H1 (cell line): ENCODE measurements at regions not wholly inside any gene's neighbourhood (a gene's known extent, or its start where the extent isn't known, plus 50 kb on each side); places are given as distances from the start of the nearest gene placed in this dataset.
A peak's percentile ranks its signal among the peaks of the same experiment; 100 is the strongest.

Source experiments
- CTCF ChIA-PET: fragments of 300-600 bp; sonication (Branson Sonifier 250); formaldehyde crosslinking; loops from one replicate; lab custom pipeline; 2021; ENCODE audit not compliant: partially characterized antibody; lab: Charles Lee
- POLR2A ChIA-PET: fragments of 300-600 bp; sonication (Branson Sonifier 250); formaldehyde crosslinking; loops from one replicate; lab custom pipeline; 2021; ENCODE audit warnings: inconsistent platforms; ENCODE audit not compliant: partially characterized antibody; lab: Charles Lee
- DNase-seq, 2 experiments: peaks; one replicate each; pipeline versions ENCODE4 v3.0.0 to v3.0.0-alpha.2; 2010 to 2022; ENCODE audit warnings: low spot score in 2 of 2, low read depth in 1 of 2, mixed read lengths in 1 of 2
- FAIRE-seq: peaks from 2 replicates; lab custom pipeline; 2011; peaks lifted over from hg19 to GRCh38; lab: Jason Lieb, UNC
- H2AFZ ChIP-seq: 2 replicates; pipeline ENCODE4 v1.8.1; 2012; ENCODE audit warnings: low read length, inconsistent platforms
- H2AK5ac ChIP-seq: 2 replicates; pipeline ENCODE4 v1.6.1; 2013; ENCODE audit warnings: low read depth, low read length
- H2BK120ac ChIP-seq: replicated peaks from 2 replicates; pipeline ENCODE3; 2013; ENCODE audit warnings: low read depth, low read length, inconsistent platforms
- H2BK12ac ChIP-seq: 2 replicates; pipeline ENCODE4 v1.6.1; 2013; ENCODE audit warnings: low read depth, low read length
- H2BK15ac ChIP-seq: 2 replicates; pipeline ENCODE4 v1.6.1; 2013; ENCODE audit warnings: low read length
- H2BK20ac ChIP-seq: 2 replicates; pipeline ENCODE4 v1.6.1; 2013; ENCODE audit warnings: low read length
- H2BK5ac ChIP-seq: 2 replicates; pipeline ENCODE4 v1.6.1; 2013; ENCODE audit warnings: low read depth, low read length
- H3K14ac ChIP-seq: 2 replicates; pipeline ENCODE4 v1.6.1; 2013; ENCODE audit warnings: inconsistent platforms; ENCODE audit not compliant: insufficient read length
- H3K18ac ChIP-seq: 2 replicates; pipeline ENCODE4 v1.6.1; 2013; ENCODE audit warnings: low read length; ENCODE audit errors: extremely low read depth
- H3K23ac ChIP-seq: 2 replicates; pipeline ENCODE4 v1.6.1; 2013; ENCODE audit warnings: inconsistent platforms; ENCODE audit not compliant: insufficient read length
- H3K23me2 ChIP-seq: 2 replicates; pipeline ENCODE4 v1.6.1; 2013; ENCODE audit warnings: low read depth, low read length
- H3K27ac ChIP-seq: 2 replicates; pipeline ENCODE4 v1.6.1; 2011; ENCODE audit warnings: low read depth, low read length, inconsistent platforms
- H3K27me3 ChIP-seq, 4 experiments: replicated peaks in 1 of 4; 1 replicate in 1 of 4; 2 replicates in 3 of 4; pipeline versions ENCODE4 v1.6.1 to v1.8.1; 2011 to 2013; ENCODE audit warnings: low read length in 3 of 4, mild to moderate bottlenecking in 3 of 4, inconsistent platforms in 2 of 4, mixed read lengths in 2 of 4, moderate library complexity in 1 of 4; ENCODE audit not compliant: control insufficient read depth in 3 of 4, insufficient read depth in 3 of 4; ENCODE audit errors: extremely low read depth in 1 of 4
- H3K36me3 ChIP-seq, 4 experiments: 2 replicates each; pipeline versions ENCODE4 v1.6.1 to v1.8.1; 2011 to 2013; ENCODE audit warnings: mild to moderate bottlenecking in 4 of 4, low read length in 3 of 4, moderate library complexity in 2 of 4, control low read depth in 1 of 4, inconsistent platforms in 1 of 4; ENCODE audit not compliant: insufficient read depth in 4 of 4, control insufficient read depth in 2 of 4
- H3K4ac ChIP-seq: replicated peaks from 2 replicates; pipeline ENCODE3; 2013; ENCODE audit warnings: low read length, low read depth, mixed read lengths, inconsistent platforms; ENCODE audit not compliant: insufficient read length
- H3K4me1 ChIP-seq, 4 experiments: replicated peaks in 1 of 4; 1 replicate in 1 of 4; 2 replicates in 3 of 4; pipeline versions ENCODE4 v1.6.1 to v1.8.1; 2011 to 2013; ENCODE audit warnings: low read length in 3 of 4, inconsistent platforms in 2 of 4, mixed read lengths in 1 of 4; ENCODE audit not compliant: insufficient read depth in 4 of 4, control insufficient read depth in 3 of 4
- H3K4me2 ChIP-seq, 2 experiments: 2 replicates each; pipeline versions ENCODE4 v1.6.1 to v1.8.1; 2011 to 2013; ENCODE audit warnings: low read depth in 2 of 2, low read length in 2 of 2, control low read depth in 1 of 2, inconsistent platforms in 1 of 2, mild to moderate bottlenecking in 1 of 2; ENCODE audit not compliant: insufficient read depth in 1 of 2
- H3K4me3 ChIP-seq, 4 experiments: fragments of 200-600, 300-600 bp in 1 of 4; sonication (generic), shearing (Covaris generic), sonication (Bioruptor Twin) in 1 of 4; 2 replicates each; pipeline versions ENCODE4 v1.5.1 to v1.8.1; 2011 to 2016; ENCODE audit warnings: low read length in 4 of 4, low read depth in 3 of 4, control low read depth in 2 of 4, inconsistent platforms in 2 of 4, mild to moderate bottlenecking in 2 of 4, mixed read lengths in 1 of 4, moderate library complexity in 1 of 4; ENCODE audit not compliant: insufficient read depth in 2 of 4; ENCODE audit errors: extremely low read depth in 1 of 4
- H3K56ac ChIP-seq: replicated peaks from 2 replicates; pipeline ENCODE3; 2013; ENCODE audit warnings: low read depth, mild to moderate bottlenecking, mixed read lengths, low read length, inconsistent platforms; ENCODE audit not compliant: insufficient read length
- H3K79me1 ChIP-seq: 2 replicates; pipeline ENCODE4 v1.6.1; 2013; ENCODE audit warnings: low read depth, low read length, control low read depth
- H3K79me2 ChIP-seq, 2 experiments: 2 replicates each; pipeline versions ENCODE4 v1.6.1 to v1.8.1; 2012 to 2013; ENCODE audit warnings: low read length in 2 of 2, mild to moderate bottlenecking in 2 of 2, inconsistent platforms in 1 of 2; ENCODE audit not compliant: insufficient read depth in 2 of 2, control insufficient read depth in 1 of 2
- H3K9ac ChIP-seq, 4 experiments: replicated peaks in 1 of 4; 1 replicate in 1 of 4; 2 replicates in 3 of 4; pipeline versions ENCODE4 v1.6.1 to v1.8.1; 2011 to 2013; ENCODE audit warnings: low read depth in 3 of 4, low read length in 3 of 4, control low read depth in 2 of 4, mild to moderate bottlenecking in 2 of 4, moderate library complexity in 2 of 4, inconsistent platforms in 1 of 4; ENCODE audit errors: extremely low read depth in 1 of 4
- H3K9me3 ChIP-seq, 2 experiments: 2 replicates each; pipeline versions ENCODE4 v1.6.1 to v1.8.1; 2012 to 2013; ENCODE audit warnings: mild to moderate bottlenecking in 2 of 2, moderate library complexity in 2 of 2, control low read depth in 1 of 2, inconsistent platforms in 1 of 2, low read depth in 1 of 2, low read length in 1 of 2, mixed read lengths in 1 of 2; ENCODE audit not compliant: insufficient read depth in 2 of 2
- H4K20me1 ChIP-seq, 2 experiments: replicated peaks in 1 of 2; 2 replicates each; pipeline versions ENCODE3 to v1.8.1; 2011 to 2013; ENCODE audit warnings: inconsistent platforms in 2 of 2, low read length in 2 of 2, mild to moderate bottlenecking in 1 of 2; ENCODE audit not compliant: insufficient read depth in 2 of 2, control insufficient read depth in 1 of 2
- H4K5ac ChIP-seq: 2 replicates; pipeline ENCODE4 v1.6.1; 2013; ENCODE audit warnings: low read length, low read depth, mixed read lengths, inconsistent platforms; ENCODE audit not compliant: insufficient read length
- H4K8ac ChIP-seq: 2 replicates; pipeline ENCODE4 v1.8.0; 2013; ENCODE audit warnings: mild to moderate bottlenecking, moderate library complexity, low read length, inconsistent platforms; ENCODE audit not compliant: insufficient read depth; ENCODE audit errors: extremely low read depth
- H4K91ac ChIP-seq: replicated peaks from 2 replicates; pipeline ENCODE3; 2013; ENCODE audit warnings: low read length, mixed read lengths, inconsistent platforms; ENCODE audit not compliant: insufficient read length
- ATF3 ChIP-seq: IDR thresholded peaks from 2 replicates; pipeline ENCODE4 v1.6.1; 2011; ENCODE audit warnings: low read depth, mild to moderate bottlenecking, low read length; ENCODE audit not compliant: insufficient read depth
- CTCF ChIP-seq, 3 experiments: IDR thresholded peaks; 1 replicate in 2 of 3; 2 replicates in 1 of 3; pipeline versions ENCODE4 v1.5.1 to v1.6.1; 2011; ENCODE audit warnings: low read length in 3 of 3, mild to moderate bottlenecking in 3 of 3, inconsistent platforms in 2 of 3, low read depth in 1 of 3, moderate library complexity in 1 of 3; ENCODE audit not compliant: insufficient read depth in 1 of 3; ENCODE audit errors: control extremely low read depth in 1 of 3
- GTF2F1 ChIP-seq: IDR thresholded peaks from 2 replicates; pipeline ENCODE4 v1.6.1; 2012; ENCODE audit warnings: low read depth, low read length, improper control_type of control experiment, borderline replicate concordance
- KDM1A ChIP-seq: fragments of 200-600, 300-600 bp; sonication (generic); IDR thresholded peaks from 2 replicates; pipeline ENCODE4 v1.7.1; 2016; ENCODE audit warnings: mild to moderate bottlenecking, low read length, borderline replicate concordance
- NANOG ChIP-seq: IDR thresholded peaks from 2 replicates; pipeline ENCODE4 v1.6.1; 2011; ENCODE audit warnings: low read length, low read depth, mild to moderate bottlenecking, inconsistent platforms; ENCODE audit not compliant: insufficient read depth, poor library complexity, severe bottlenecking
- POLR2A ChIP-seq, 2 experiments: IDR thresholded peaks; 1 replicate in 1 of 2; 2 replicates in 1 of 2; pipeline ENCODE4 v1.6.1; 2011; ENCODE audit warnings: low read depth in 2 of 2, low read length in 2 of 2, mild to moderate bottlenecking in 2 of 2; ENCODE audit errors: control extremely low read depth in 1 of 2
- POLR2AphosphoS5 ChIP-seq: IDR thresholded peaks from 2 replicates; pipeline ENCODE4 v1.6.1; 2011; ENCODE audit warnings: low read depth, low read length
- SIX5 ChIP-seq: IDR thresholded peaks from 2 replicates; pipeline ENCODE4 v1.6.1; 2011; ENCODE audit warnings: mild to moderate bottlenecking, low read depth, low read length
- SP4 ChIP-seq: IDR thresholded peaks from 2 replicates; pipeline ENCODE4 v1.6.1; 2012; ENCODE audit warnings: low read length, inconsistent platforms
- TAF7 ChIP-seq: optimal IDR thresholded peaks from 2 replicates; pipeline ENCODE3; 2011; ENCODE audit warnings: low read depth, mild to moderate bottlenecking, inconsistent platforms, low read length, moderate library complexity, borderline replicate concordance
- ZNF274 ChIP-seq: IDR thresholded peaks from 2 replicates; pipeline ENCODE4 v1.7.0; 2012; ENCODE audit warnings: low read length, borderline replicate concordance; ENCODE audit errors: extremely low read depth
- WGBS, 2 experiments: shearing (Covaris generic) in 1 of 2; methylation state at CpG; one replicate each; pipeline versions ENCODE4 v1.1.6 to v1.1.7; 2013 to 2015; ENCODE audit warnings: low lambda C conversion rate in 2 of 2, mixed read lengths in 2 of 2, inconsistent platforms in 1 of 2, low coverage in 1 of 2, missing lambda C conversion rate in 1 of 2; ENCODE audit not compliant: insufficient replicate concordance in 2 of 2, insufficient coverage in 1 of 2, insufficient read length in 1 of 2; ENCODE audit errors: extremely low coverage in 1 of 2, missing lambda C conversion rate in 1 of 2; 5-methylcytosine and 5-hydroxymethylcytosine counted together

GRCh38 chr6:43877036-43877435 lies 107.0 kb downstream of the VEGFA start:
- no peak for FAIRE-seq
- CTCF ChIA-PET, result interaction anchor here (0.7 to 4.4 kb wide), 9 partner anchors 7 to 209 kb away, joined by 3 to 22 read pairs (median 6); no protein-coding TSS in a partner anchor
- TF ChIP-seq NANOG (no peak), POLR2AphosphoS5 (no peak), ZNF274 (no peak), ATF3 (no peak), KDM1A (no peak), CTCF (IDR thresholded peaks at IDR 0.05; ENCODE audit: control extremely low read depth in 1 of 3, insufficient read depth in 1 of 3, low read depth in 1 of 3, low read length in 3 of 3) (no peak), SIX5 (no peak), POLR2A (IDR thresholded peaks at IDR 0.05; ENCODE audit: control extremely low read depth in 1 of 2, low read depth in 2 of 2, low read length in 2 of 2) (no peak), TAF7 (no peak), GTF2F1 (no peak), SP4 (no peak)

More at GRCh38 chr6:43877036-43877435, 107.0 kb downstream of the VEGFA start:
- Histone ChIP-seq H3K23ac (no peak overlapping the region), H4K5ac (no peak overlapping the region), H3K4me2 (no peak overlapping the region), H2BK120ac (no peak overlapping the region), H3K36me3 (no peaks in the 10 kb centered on the region), H3K18ac (no peak overlapping the region), H2BK5ac (no peak overlapping the region), H3K9me3 (no peaks in the 10 kb centered on the region), H3K4me3 (no peak overlapping the region), H3K14ac (no peak overlapping the region), H3K4me1 (peaks cover 0 to 10% (median 1%) of the 10 kb centered on the region in 4 experiments; a peak in 5 of 7 replicates), H4K8ac (no peak overlapping the region), H3K27me3 (no peaks in the 10 kb centered on the region; a peak in 1 of 7 replicates), H2AFZ (no peak overlapping the region), H2BK12ac (no peak overlapping the region; the same call in 1 of the 2 replicates), H3K9ac (no peak overlapping the region), H2BK15ac (0 out of 2 replicates have a peak overlapping the region, but pooled peaks have one; percentile 29), H4K20me1 (no peaks in the 10 kb centered on the region), H3K27ac (no peak overlapping the region), H2AK5ac (no peak overlapping the region), H3K79me2 (no peaks in the 10 kb centered on the region), H3K56ac (no peak overlapping the region), H2BK20ac (no peak overlapping the region), H3K79me1 (no peaks in the 10 kb centered on the region), H3K4ac (no peak overlapping the region), H3K23me2 (no peaks in the 10 kb centered on the region), H4K91ac (no peak overlapping the region)
- no peak for DNase-seq
- WGBS, 2 experiments, result 86% methylated on average over 9 of the region's 10 CpGs; no CpG with 5 or more reads in 1 of the 2 experiments
- POLR2A ChIA-PET, result no interaction called here
